ENCODE measurements at regions not wholly inside any gene's neighbourhood (a gene's known extent, or its start where the extent isn't known, plus 50 kb on each side); places are given as distances from the start of the nearest gene placed in this dataset.

DNA sequence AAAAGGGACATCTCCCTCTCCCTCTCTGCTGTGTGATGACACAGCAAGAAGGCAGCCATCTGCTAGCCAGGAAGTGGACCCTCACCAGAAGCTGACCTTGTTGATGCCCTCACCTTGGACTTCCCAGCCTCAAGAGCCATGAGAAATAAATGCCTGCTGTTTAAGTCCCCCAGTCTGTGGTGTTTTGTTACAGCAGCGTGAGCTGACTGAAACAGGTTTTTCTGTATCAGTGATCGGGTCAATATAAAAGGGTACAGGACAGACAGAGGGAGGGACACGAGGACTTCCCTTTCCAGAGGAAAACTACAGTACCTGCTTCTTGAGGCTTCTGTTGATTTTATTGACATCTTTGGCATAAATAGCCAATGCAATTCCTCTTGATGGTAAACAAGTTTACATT is 510.3 kb upstream of the CHAC2 start:
- DNase-seq (ENCODE audit: low spot score): no peak
- TF ChIP-seq, protein P1, sequence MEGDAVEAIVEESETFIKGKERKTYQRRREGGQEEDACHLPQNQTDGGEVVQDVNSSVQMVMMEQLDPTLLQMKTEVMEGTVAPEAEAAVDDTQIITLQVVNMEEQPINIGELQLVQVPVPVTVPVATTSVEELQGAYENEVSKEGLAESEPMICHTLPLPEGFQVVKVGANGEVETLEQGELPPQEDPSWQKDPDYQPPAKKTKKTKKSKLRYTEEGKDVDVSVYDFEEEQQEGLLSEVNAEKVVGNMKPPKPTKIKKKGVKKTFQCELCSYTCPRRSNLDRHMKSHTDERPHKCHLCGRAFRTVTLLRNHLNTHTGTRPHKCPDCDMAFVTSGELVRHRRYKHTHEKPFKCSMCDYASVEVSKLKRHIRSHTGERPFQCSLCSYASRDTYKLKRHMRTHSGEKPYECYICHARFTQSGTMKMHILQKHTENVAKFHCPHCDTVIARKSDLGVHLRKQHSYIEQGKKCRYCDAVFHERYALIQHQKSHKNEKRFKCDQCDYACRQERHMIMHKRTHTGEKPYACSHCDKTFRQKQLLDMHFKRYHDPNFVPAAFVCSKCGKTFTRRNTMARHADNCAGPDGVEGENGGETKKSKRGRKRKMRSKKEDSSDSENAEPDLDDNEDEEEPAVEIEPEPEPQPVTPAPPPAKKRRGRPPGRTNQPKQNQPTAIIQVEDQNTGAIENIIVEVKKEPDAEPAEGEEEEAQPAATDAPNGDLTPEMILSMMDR (IDR thresholded peaks at IDR 0.05): no peak
- ATAC-seq (ENCODE audit: low FRiP score): no peak

DNA sequence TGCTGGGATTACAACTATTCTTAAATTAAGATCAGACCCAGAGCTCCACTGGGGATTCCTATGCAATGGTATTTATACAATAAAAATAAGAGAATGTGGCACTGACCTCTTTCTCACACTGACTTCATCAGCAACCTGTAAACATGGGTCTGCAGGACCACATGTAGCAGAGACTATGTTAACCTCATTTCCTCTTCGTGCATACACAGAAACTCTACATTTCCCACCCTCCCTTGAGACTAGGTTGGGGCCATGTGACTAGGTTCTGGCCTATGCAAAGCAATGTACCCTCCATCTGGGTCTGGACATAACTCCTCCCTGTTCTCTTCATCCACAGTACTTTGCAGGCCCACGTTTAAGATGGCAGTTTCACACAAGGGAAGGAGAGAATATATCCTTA is 514.4 kb upstream of the CHAC2 start:
- DNase-seq (ENCODE audit: low spot score) (no peak), ATAC-seq (ENCODE audit: low FRiP score) (no peak)
- TF ChIP-seq, protein P1 (IDR thresholded peaks at IDR 0.05): no peak

DNA sequence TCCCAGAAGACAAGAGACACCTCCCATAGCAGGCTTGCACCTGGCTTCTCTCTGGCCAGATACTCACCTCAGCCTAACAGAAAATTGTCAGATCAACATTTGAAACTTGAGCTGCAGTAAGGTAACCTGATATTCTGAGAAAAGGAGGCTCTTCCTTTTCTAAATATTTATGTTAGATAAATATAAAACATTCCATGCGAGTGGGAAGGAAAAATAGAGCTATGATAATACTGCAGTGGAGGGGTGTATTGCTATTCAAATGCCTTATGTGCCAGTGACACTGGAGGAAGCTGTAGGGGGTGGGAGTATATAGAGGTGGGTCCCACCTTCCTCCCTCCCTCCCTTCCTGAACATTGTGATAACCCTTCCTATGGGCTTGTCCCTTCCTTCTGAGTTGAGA is 515.5 kb upstream of the CHAC2 start:
- no peak for ATAC-seq (ENCODE audit: low FRiP score)
- no peak for DNase-seq (ENCODE audit: low spot score)
- TF ChIP-seq, protein P1 (IDR thresholded peaks at IDR 0.05): no peak

DNA sequence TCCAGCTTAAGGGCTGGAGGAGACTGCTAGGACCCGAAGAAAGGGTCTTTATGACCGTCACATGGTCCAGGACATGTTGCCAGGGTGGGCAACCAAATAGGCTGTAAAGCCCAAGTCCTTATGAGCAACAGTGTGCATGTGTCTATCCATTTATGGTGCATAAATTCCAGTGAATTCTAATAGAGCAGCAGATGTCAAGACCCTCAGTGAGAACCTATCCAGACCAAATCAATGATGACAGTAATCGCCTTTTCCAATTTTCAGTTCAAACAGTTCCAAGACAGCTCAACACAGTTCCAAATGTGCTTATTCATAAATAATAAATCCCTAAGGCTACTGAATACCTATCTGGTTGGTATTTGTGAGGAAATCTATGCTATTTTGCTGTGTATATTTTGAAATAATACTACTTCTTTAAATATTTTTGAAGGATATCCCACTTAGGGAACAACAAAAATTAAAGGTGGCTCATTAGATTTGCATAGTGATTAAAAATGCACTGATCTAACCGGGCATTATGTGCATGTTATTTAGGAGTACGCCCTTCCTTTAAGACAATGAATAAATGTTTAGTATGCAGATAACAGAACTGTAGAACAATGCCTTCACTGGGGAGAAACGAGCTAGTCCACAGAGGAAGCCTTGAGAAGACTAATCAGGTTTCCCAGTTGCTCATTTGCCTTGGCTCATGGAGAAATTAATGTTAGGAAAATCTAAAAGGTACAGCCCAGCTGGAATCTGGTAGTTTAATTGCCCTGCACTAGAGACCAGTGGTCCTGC is 519.5 kb upstream of the CHAC2 start:
- TF ChIP-seq, protein P1 (IDR thresholded peaks at IDR 0.05): no peak
- ATAC-seq (ENCODE audit: low FRiP score) (no peak), DNase-seq (ENCODE audit: low spot score) (no peak)

DNA sequence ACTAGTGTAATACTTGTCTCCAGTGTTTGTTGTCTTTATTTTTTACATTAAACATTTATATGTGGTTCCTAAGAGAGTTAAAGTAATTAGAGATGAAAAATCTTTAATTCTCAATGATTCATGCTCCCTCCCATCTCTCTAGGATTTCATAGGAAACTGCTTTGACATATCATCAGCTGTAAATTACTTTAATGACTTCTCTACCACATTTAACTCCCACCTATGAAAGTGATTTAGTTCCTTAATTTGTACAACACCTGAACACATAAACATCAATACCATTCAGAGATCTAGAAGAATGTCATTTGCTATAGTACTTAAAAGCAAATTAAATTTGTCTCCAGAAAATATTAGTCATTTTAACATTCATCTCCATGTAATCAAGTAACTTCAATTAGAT is 524.2 kb upstream of the CHAC2 start:
- TF ChIP-seq, protein P1 (IDR thresholded peaks at IDR 0.05): no peak
- DNase-seq (ENCODE audit: low spot score) (no peak), ATAC-seq (ENCODE audit: low FRiP score) (no peak)

DNA sequence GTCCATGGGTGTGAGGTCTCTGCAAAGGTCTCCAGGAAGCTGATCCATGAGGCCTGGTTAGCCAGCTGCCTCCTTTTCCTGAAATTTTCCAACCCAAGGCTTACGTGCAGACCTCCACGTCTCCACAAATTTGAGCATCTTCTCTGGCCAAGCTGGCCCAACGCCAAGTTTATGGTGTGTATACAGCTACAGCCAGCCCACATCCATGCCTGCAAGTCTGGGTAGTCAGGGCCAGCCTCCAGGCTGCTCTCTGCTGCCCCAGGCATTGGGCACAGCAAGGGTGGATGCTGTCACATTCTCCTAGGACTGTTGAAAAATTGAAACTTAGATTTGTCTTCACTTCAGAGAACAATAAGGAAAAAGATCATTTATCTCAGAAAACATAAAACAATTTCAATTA is 525.5 kb upstream of the CHAC2 start:
- DNase-seq (ENCODE audit: low spot score) (no peak), ATAC-seq (ENCODE audit: low FRiP score) (no peak)
- TF ChIP-seq, protein P1 (IDR thresholded peaks at IDR 0.05): no peak

DNA sequence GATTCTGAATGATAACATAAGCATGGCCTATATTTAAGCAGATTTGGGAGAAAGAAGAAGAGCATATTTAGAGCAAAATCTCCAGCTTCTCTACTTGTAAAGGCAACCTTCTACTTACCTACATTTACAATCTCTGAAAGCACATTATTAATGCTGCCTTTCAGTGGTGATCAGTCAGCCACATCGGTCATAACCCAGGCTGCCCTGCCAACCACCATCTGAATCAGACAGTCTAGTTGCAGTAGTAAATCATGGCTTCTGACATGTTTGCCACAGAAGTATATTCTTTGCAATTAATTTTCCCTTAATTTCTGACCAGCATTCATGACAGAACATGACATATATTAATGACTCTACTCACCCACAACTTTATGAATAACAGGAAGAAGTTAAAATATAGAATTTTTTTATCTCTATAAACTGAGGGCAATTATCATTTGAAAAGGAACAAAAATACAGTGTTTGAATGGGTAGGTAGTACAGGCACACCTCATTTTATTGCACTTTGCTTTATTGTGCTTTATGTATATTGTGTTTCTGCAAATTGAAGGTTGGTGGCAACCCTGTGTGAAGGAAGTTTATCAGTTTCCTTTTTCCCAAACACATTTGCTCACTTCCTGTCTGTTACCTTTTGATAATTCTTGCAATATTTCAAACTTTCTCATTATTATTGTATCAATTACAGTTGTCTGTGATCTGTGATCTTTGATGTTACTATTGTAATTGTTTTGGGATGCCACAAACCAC is 531.6 kb upstream of the CHAC2 start:
- TF ChIP-seq, protein P1 (IDR thresholded peaks at IDR 0.05): no peak

More for the DNA sequence above, 531.6 kb upstream of the CHAC2 start:
- ATAC-seq (ENCODE audit: low FRiP score) (no peak), DNase-seq (ENCODE audit: low spot score) (no peak)

Data from omental fat pad (tissue), 3 donors.